ENCODE measurements at regions not wholly inside any gene's neighbourhood (a gene's known extent, or its start where the extent isn't known, plus 50 kb on each side); places are given as distances from the start of the nearest gene placed in this dataset.
"Not testable (repeated sequence)": the region's sequence is repeated elsewhere in the genome, so short reads cannot be mapped to it uniquely, and the experiment has no call there.

DNA sequence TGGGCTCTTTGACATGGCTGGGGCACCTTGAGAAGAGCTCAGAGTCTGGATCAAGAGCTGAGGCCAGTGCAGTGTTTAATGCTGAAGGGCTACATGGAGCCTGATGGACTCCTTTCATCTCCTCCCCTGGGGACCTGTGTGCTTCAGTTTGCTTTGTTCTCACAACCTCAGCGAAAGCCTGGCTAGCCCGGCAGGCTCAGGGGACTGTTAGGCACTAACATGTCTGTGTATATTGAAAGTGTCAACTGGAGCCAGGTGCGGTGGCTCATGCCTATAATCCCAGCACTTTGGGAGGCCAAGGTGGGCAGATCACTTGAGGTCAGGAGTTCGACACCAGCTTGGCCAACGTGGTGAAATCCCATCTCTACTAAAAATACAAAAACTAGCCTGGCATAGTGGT lies 194.5 kb downstream of the C1orf94 start:
- not testable (repeated sequence) for DNase-seq

DNA sequence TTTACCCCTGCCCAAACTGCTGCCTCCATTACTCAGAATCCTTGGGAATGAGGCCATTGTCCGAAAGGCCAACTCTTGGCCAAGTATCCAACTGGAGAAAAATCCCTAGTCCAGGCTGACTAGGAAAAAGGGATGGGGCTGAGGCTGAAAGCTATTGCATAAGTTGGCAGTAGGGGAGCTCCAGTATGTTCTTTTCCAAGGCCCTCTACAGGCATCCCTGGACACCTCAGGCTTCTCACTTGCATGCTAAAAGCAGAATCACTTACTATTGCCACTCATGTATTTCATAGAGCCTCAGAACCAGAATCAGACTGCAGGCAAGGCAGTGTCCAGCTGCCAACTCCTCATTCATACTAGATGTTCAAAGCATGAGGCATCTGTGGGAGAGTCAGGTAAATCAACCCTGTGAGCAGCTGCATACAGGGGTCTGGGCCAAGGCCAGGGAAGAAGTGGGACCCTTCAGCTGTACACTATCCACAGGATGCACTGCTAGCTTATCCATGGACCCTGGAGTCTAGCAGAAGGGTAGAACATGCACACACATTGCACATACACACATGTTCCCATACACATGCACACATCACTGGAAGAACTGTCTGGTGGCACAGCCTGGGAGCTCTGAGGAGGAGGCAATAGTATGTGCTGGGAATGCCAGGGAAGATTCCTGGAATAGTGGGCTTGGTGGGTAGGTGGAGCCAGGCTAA lies 195.3 kb downstream of the C1orf94 start:
- DNase-seq, result no peak

GRCh38 chr1:34372891-34373290 lies 196.2 kb downstream of the C1orf94 start:
- DNase-seq, result no peak

DNA sequence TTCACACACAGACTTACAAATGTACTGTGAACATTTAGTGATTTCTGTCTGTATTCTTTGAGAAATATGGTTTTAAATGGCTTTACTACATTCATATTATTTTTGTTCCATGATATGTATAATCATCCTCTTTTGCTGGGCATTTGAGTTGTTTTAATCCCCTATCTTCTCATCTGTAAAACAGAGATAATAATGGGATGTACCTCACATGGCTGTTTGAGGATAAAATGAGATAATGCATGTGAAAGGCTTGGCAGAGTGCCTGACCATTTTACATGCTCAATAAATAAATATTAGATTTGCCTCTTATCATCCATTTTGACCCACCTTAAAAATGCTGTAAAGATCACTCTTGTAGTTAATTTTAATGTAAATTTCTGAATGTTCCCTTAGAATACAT lies 197.2 kb downstream of the C1orf94 start:
- no peak for DNase-seq

- no peak for DNase-seq
These were observed 199.8 kb downstream of the C1orf94 start for GRCh38 chr1:34376531-34376930.

DNA sequence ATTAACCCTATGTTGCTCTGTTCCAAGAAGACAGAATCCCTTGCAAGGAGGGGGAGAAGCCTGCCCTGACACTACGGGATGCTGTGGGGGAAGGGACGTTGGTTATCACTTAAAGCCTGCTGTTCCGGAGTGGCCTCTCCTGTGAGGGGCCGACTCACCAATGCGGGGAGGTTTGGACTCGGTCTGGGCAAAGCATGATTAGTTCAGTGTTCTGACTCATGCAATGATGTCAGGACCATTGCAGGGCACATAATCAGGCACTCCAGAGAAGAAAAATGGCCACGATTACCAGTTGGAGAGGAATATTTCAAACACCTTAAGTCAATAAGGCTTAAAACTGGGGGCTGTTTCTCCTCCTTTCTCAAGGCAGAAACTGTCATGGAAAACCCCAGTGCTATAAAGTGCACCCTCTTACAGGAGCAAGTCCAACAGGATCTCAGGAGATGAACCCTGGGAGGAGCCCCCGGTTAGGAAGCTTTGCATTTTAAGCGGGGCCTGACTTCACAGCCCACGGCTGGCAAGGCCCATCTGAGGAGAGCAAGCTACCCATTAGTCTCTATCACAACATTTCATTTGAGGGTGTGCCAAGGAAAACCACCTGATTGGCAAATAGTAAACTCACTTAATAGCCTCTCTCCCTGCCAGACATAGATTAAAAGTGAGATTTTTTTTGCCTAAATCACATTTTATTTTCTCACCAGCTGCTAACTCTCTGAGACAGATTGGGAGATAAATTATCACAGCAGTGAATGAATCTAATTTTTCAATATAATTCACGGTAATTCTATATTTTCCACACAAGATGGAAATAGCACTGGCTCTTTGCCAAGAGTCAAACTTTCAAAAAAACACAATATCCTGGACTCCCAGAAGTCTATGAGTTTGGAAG lies 202.5 kb downstream of the C1orf94 start:
- no peak for DNase-seq

DNA sequence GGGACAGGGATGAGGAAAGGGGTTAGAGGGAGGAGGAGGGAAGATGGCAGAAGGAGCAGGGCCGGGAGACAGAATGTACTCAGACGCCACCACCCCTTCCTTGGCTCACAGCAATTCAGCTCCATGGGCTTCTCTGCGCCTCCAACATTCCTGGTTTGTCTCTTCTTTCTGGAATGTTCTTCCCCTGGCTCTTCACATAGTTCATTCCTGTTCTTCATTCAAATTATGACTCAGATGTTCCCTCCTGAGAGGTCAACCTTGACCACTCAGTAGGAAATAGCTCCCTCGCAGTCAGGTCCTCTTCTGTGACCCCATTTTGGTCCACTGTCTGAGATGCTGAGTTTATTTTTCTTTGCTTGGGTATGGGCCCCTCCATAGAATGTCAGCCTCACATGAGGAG lies 203.2 kb downstream of the C1orf94 start:
- DNase-seq, result no peak

DNA sequence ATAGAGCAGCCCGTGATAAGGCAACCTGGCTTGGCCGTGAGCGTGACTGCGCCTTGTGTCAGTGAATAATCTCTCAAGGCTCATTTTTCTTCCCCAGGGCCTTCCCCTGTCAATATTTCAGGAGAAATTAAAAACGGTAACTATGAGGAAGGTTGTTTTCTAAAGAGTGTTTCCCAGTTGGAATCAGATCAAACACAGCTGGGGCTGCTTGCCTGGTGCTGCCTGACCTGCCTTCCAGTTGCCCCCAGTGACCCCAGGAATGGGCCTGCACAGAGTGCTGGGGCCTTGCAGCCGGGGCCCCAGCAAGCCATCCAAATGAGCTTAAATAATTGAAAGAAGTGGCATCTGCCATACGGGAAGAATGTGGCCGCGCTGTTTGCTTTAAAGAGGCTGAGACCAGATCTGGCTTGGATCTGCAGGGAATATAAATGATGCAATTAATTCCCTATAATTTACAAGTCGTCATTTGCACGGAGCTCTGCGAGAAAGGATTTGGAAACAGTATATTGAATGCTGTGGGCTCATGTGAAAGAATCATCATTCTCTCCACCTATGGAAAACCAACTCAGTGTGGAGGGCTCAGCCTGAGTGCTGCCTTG lies 203.9 kb downstream of the C1orf94 start:
- DNase-seq, result no peak

GRCh38 chr1:34389974-34390373 lies 213.3 kb downstream of the C1orf94 start:
- no peak for DNase-seq

- DNase-seq, result no peak
These were observed 219.3 kb downstream of the C1orf94 start for GRCh38 chr1:34396042-34396441.

DNA sequence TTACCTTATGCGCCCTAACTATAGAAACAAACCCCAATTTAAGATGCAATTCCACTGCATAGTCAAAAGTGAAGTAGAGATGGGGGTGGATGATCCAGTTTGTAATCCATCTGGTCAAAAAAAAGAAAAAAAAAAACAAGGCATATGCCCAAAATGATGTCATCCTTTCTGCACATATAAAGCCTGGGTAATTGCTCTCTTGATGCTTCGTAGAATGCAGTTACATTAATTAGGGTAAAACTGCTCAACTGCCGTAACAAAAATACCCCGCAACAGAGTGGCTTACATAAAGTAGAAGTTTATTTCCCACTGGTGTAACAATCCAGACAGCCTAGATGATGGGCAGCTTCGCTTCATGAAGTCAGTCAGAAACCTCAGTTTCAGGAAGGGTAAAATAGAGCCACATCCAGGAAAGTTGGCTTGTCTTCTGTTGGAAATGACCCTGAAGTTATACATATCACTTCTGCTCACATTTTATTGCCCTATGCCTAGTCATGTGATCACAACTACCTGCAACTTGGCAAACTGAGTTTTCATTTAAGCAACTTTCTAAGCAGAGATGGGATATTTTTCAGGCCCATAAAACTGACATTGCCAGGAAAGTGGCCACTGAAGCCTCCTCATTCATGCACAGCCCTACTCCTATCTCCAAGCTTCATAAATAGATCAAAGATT lies 221.7 kb downstream of the C1orf94 start:
- DNase-seq, result no peak

DNA sequence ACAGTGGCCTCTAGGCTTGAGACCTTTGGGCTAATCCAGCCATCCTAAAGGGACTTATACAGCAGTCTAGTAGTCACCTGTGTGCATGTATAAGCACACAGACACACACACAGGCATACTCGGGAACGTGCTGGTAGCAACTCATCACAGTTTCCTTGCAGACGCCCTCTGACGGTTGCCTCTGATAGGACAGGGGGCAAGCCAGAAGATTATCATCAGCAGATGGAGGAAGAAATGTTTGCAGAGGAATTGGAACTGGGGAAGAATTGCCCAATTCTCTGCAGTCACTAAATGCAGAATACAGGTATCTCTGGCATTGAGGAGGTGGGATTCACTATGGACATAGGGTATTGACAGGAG lies 222.2 kb downstream of the C1orf94 start:
- no peak for DNase-seq

DNA sequence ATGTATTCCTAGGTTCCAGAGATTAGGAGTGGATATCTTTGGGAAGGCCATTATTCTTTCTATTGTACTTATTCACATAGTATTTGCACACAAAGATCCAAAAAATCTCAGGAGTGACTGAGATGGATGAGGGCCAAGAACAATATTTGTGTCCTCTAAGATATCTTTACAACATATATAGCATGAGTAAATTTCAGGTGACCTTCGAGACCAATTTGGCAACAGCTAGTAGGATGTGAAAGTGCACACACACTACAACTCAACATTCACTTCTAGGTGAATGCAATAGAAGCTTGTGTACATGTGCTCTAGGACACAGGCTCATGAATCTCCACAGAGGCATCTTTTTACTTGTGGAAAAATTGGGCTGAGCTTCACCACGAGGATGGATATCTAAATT lies 224.0 kb downstream of the C1orf94 start:
- no peak for DNase-seq

- no peak for DNase-seq
These were observed 226.4 kb downstream of the C1orf94 start for GRCh38 chr1:34403156-34403555.

GRCh38 chr1:34404804-34405203 lies 228.1 kb downstream of the C1orf94 start:
- no peak for DNase-seq

- no peak for DNase-seq
These were observed 228.7 kb downstream of the C1orf94 start for GRCh38 chr1:34405266-34405959.

DNA sequence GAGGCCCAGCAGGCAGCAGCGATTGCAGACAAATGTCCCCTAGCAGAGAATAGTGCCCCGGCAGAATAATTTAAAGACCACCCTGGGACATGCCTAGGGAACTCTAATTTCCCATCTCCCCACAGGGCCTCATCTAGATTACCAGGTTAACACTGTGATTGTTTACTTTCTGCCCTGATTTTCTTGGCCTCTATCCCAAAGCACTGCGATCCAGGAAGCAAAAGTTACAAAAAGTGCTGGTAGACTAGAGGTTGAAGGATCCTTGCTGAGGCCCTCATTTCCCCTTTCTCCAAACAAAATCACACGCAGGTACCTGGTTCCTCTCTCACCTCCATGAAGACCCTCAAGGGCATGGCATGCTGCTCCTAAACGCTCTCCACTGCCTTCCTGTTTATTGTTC lies 229.7 kb downstream of the C1orf94 start:
- DNase-seq, result no peak

- no peak for DNase-seq
These were observed 230.3 kb downstream of the C1orf94 start for GRCh38 chr1:34406833-34407539.

- DNase-seq, result no peak
These were observed 231.3 kb downstream of the C1orf94 start for GRCh38 chr1:34408011-34408410.

GRCh38 chr1:34409689-34410229 lies 233.1 kb downstream of the C1orf94 start:
- no peak for DNase-seq

DNA sequence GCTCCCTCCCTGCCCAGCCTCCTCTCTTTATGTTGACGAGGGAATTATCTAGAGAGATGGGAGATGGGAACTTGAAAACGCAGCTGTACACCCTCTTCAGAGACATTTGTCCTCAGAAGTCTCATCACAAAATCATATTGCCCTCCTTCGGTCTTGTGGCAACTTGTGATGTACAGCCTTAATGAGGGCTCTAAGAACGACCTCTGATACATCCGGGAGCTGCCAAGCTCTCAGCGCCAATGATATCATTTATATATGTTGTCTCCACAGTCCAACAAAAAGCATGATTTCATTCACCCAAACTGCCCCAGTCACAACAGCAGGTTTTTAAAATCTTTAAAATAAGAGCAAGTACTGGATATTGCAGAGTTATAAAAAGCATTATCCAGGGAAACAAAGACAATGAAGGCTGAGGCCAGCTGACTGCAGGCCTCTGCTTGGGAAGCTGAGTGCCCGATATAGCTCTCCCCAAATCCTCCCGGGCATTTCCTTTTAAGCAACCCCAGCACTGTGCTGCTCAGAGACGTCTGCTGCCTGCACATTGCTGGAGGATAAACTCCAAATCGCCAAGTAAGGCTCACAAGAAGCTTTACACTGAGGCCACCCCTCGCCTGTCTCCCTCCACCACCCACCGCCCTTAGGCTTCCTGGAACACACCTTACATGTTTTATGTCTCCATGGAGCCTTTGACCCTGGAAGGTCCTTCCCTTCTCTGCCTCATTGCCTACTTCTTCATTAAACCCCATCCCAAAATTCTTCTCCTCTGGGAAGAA lies 236.1 kb downstream of the C1orf94 start:
- DNase-seq, result no peak
